NCI-H345 treated with DMSO at 0.1 percent for 48 hours (cell line): ENCODE measurements at regions not wholly inside any gene's neighbourhood (a gene's known extent, or its start where the extent isn't known, plus 50 kb on each side); places are given as distances from the start of the nearest gene placed in this dataset.
A peak's percentile ranks its signal among the peaks of the same experiment; 100 is the strongest.
"Not testable (repeated sequence)": the region's sequence is repeated elsewhere in the genome, so short reads cannot be mapped to it uniquely, and the experiment has no call there.

Experiments used
- DNase-seq: peaks from one replicate; lab custom pipeline; 2025; ENCODE audit not compliant: unreplicated experiment; lab: John Stamatoyannopoulos, UW

GRCh38 chr1:9465640-9466039, 73.6 kb upstream of the SLC25A33 start:
- DNase-seq: no peak

GRCh38 chr1:9466780-9467758, 72.2 kb upstream of the SLC25A33 start:
- no peak for DNase-seq

- DNase-seq: not testable (repeated sequence)
These were observed 69.4 kb upstream of the SLC25A33 start for GRCh38 chr1:9469882-9470281.

GRCh38 chr1:9471679-9472078, 67.6 kb upstream of the SLC25A33 start:
- no peak for DNase-seq

- DNase-seq: no peak
These were observed 66.8 kb upstream of the SLC25A33 start for GRCh38 chr1:9472386-9473031.

GRCh38 chr1:9473032-9473807, 66.0 kb upstream of the SLC25A33 start:
- DNase-seq: peak; percentile 93

GRCh38 chr1:9475061-9475627, 64.1 kb upstream of the SLC25A33 start:
- DNase-seq: no peak

GRCh38 chr1:9476790-9477463, 62.3 kb upstream of the SLC25A33 start:
- no peak for DNase-seq

GRCh38 chr1:9477535-9477934, 61.7 kb upstream of the SLC25A33 start:
- no peak for DNase-seq

- no peak for DNase-seq
These were observed 61.2 kb upstream of the SLC25A33 start for GRCh38 chr1:9478021-9478420.

GRCh38 chr1:9481048-9481447, 58.2 kb upstream of the SLC25A33 start:
- DNase-seq: peak; percentile 36

GRCh38 chr1:9482403-9482802, 56.9 kb upstream of the SLC25A33 start:
- no peak for DNase-seq

- DNase-seq: no peak
These were observed 56.3 kb upstream of the SLC25A33 start for GRCh38 chr1:9482816-9483572.

GRCh38 chr1:9486466-9487140, 52.7 kb upstream of the SLC25A33 start:
- DNase-seq: no peak
